SJCRH30 (cell line): ENCODE measurements at regions not wholly inside any gene's neighbourhood (a gene's known extent, or its start where the extent isn't known, plus 50 kb on each side); places are given as distances from the start of the nearest gene placed in this dataset.

Source experiments
- DNase-seq, 2 experiments: peaks; one replicate each; pipeline ENCODE4 v3.0.0-alpha.2; 2015 to 2020
- H3K27ac ChIP-seq: fragments of 250-450 bp; sonication (Bioruptor Pico); 2 replicates; pipeline ENCODE4 v1.5.1; 2020; ENCODE audit warnings: mild to moderate bottlenecking, moderate library complexity
- H3K27me3 ChIP-seq: fragments of 250-450 bp; sonication (Bioruptor Pico); 2 replicates; pipeline ENCODE4 v1.5.1; 2020; ENCODE audit warnings: mild to moderate bottlenecking, moderate library complexity
- H3K36me3 ChIP-seq: fragments of 250-450 bp; sonication (Bioruptor Pico); 2 replicates; pipeline ENCODE4 v1.5.1; 2020; ENCODE audit warnings: mild to moderate bottlenecking, moderate library complexity
- H3K4me1 ChIP-seq: fragments of 250-450 bp; sonication (Bioruptor Pico); 2 replicates; pipeline ENCODE4 v1.5.1; 2020; ENCODE audit warnings: mild to moderate bottlenecking, moderate library complexity
- H3K4me3 ChIP-seq: fragments of 250-450 bp; sonication (Bioruptor Pico); 2 replicates; pipeline ENCODE4 v1.5.1; 2020; ENCODE audit warnings: mild to moderate bottlenecking, moderate library complexity
- H3K9me3 ChIP-seq: fragments of 250-450 bp; sonication (Bioruptor Pico); replicated peaks from 2 replicates; pipeline ENCODE4 v1.5.1; 2020; ENCODE audit warnings: mild to moderate bottlenecking, moderate library complexity

- Histone ChIP-seq H3K4me1 (no peaks in the 10 kb centered on the region), H3K4me3 (no peak overlapping the region), H3K36me3 (no peaks in the 10 kb centered on the region), H3K27me3 (no peaks in the 10 kb centered on the region), H3K27ac (no peak overlapping the region), H3K9me3 (0 out of 2 replicates have a peak, but pooled peaks cover 4% of the 10 kb centered on the region)
- DNase-seq: no peak
Measured at GRCh38 chr16:65644821-65645220, 523.0 kb upstream of the CDH11 start.

DNA sequence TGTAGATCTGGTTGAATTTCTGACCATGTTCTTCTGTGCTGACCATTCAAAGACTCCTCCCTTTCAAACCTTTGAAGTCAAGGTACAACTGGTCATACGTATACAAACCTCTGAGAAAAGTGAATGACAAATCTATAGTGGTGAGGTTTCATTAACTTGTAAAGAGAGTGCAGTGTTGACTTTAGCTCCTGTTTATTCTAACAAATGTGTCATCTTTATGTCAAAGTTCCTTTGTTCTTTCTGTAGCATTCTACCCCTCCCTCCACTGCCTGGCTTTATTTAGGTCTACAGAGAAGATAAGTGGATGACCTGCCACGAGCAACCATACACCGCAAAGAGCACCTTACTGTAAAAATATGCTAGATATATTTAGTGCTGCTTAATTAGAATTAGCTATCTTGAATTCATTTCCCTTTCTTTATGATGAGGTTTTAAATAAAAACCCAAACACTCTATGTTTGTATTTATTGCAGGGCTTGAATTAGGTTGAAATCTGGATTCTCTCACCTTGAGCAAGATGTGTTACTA lies 520.0 kb upstream of the CDH11 start:
- no peaks in the 10 kb centered on the region for H3K4me1 ChIP-seq
- no peaks in the 10 kb centered on the region for H3K36me3 ChIP-seq
- no peak for DNase-seq
- H3K27ac ChIP-seq: no peak overlapping the region
- H3K4me3 ChIP-seq: no peak overlapping the region
- H3K9me3 ChIP-seq: 0 out of 2 replicates have a peak, but pooled peaks cover 4% of the 10 kb centered on the region
- no peaks in the 10 kb centered on the region for H3K27me3 ChIP-seq

DNA sequence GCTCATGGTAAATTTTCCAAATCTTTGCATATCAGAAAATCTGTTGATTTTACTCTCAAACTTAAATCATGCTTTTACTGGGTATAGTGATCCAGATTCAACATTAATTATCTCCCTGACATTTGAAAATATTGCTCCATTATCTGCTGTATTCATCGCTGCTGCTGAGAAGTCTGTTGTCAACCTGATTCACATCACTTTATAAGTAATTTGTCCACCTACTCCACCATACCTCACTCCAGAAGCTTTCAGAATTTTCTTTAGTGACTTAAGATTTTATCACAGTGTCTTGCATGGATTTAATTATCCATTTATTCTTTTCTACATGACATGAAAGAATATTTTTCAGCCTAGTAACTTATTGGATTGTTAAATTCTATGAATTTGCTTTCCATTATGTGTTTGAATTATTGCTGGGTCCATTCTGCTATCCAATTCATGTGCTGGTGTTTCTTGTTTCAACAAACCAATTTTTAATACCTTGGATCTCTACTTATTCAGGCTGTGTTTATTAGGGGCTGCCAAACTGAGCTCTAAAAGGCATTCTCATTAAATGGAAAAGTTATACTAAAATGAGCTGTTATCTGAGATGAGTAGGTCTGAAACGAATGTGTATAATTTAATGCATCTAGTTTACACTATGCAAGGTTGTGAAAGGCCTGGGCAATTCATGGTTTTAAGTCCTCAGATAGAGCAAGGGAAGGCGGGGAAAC lies 519.3 kb upstream of the CDH11 start:
- Histone ChIP-seq H3K4me1 (no peaks in the 10 kb centered on the region), H3K27ac (no peak overlapping the region), H3K4me3 (no peak overlapping the region), H3K27me3 (no peaks in the 10 kb centered on the region), H3K36me3 (no peaks in the 10 kb centered on the region), H3K9me3 (0 out of 2 replicates have a peak, but pooled peaks cover 4% of the 10 kb centered on the region)
- no peak for DNase-seq

GRCh38 chr16:65634833-65635232 lies 513.0 kb upstream of the CDH11 start:
- Histone ChIP-seq H3K9me3 (no peaks in the 10 kb centered on the region), H3K4me1 (no peaks in the 10 kb centered on the region), H3K27ac (no peak overlapping the region), H3K36me3 (no peaks in the 10 kb centered on the region), H3K4me3 (no peak overlapping the region), H3K27me3 (no peaks in the 10 kb centered on the region)
- DNase-seq: no peak

DNA sequence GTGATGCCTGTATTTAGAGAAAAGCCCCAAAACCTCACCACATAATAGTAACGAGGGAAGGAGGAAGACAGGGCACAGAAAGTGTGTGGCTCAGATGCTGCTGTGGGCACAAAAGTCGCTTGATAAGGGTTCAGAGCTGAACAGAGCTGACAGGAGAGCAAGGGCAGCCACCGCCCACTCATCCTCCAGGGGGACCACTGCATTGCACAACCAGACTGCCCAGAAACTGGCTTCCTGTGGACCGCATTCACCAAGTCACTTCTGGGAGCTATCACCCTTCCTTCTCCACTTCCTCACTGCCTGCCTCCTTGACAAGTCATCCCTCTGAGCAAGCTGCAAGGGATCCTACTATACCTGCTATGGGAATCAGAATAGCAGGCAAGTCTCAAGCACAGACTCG lies 512.4 kb upstream of the CDH11 start:
- no peak overlapping the region for H3K4me3 ChIP-seq
- H3K9me3 ChIP-seq: no peaks in the 10 kb centered on the region
- H3K36me3 ChIP-seq: no peaks in the 10 kb centered on the region
- DNase-seq: no peak
- no peak overlapping the region for H3K27ac ChIP-seq
- H3K27me3 ChIP-seq: no peaks in the 10 kb centered on the region
- no peaks in the 10 kb centered on the region for H3K4me1 ChIP-seq

- DNase-seq: no peak
- Histone ChIP-seq H3K4me1 (peaks cover 10% of the 10 kb centered on the region), H3K4me3 (no peak overlapping the region), H3K27me3 (no peaks in the 10 kb centered on the region), H3K27ac (no peak overlapping the region), H3K9me3 (no peaks in the 10 kb centered on the region), H3K36me3 (no peaks in the 10 kb centered on the region)
Measured at GRCh38 chr16:65624666-65625065, 502.8 kb upstream of the CDH11 start.

DNA sequence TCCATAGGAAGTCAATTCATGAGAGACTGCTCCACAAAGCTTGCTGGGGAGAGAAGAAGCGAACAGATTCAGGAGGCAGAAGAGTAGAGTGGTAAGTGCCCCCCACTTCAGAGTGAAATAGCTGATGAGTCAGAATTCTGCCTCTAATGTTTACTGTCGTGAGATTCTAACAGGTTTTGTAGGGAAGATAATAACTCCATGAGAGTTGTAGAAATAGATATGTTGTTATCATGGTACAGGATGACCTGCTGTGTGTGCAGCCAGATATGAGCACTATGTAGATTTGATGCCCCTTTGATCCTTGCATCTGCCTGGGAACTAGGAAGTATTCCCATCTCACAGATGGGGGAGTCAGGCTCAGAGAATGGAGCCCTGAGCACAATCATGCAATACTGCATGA lies 502.4 kb upstream of the CDH11 start:
- Histone ChIP-seq H3K27ac (no peak overlapping the region), H3K27me3 (no peaks in the 10 kb centered on the region), H3K9me3 (no peaks in the 10 kb centered on the region), H3K4me3 (no peak overlapping the region), H3K36me3 (no peaks in the 10 kb centered on the region), H3K4me1 (peaks cover 14% of the 10 kb centered on the region)
- no peak for DNase-seq

DNA sequence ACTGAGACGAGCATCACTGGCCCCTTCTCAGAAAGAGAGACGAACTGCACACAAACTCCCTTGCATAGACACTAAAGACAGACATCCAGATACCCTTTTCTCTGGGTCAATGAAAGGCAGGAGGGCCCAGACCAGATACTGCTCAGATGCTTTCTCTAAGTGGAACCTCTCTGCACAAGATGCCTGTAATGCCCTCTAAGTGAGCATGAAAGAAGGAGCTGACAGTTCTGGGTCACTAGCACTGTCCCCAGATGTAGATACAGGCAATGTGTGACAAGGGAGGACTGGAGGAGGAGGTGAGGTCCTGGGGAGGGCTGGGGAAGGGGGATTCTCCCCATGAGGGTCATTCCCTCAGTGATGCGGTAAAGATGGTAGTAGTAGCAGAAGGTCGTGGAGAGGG lies 501.0 kb upstream of the CDH11 start:
- H3K4me3 ChIP-seq: no peak overlapping the region
- no peak overlapping the region for H3K27ac ChIP-seq
- DNase-seq: no peak
- H3K27me3 ChIP-seq: no peaks in the 10 kb centered on the region
- H3K36me3 ChIP-seq: no peaks in the 10 kb centered on the region
- no peaks in the 10 kb centered on the region for H3K9me3 ChIP-seq
- H3K4me1 ChIP-seq: peaks cover 20% of the 10 kb centered on the region

- DNase-seq: no peak
- H3K36me3 ChIP-seq: no peaks in the 10 kb centered on the region
- H3K9me3 ChIP-seq: no peaks in the 10 kb centered on the region
- H3K27ac ChIP-seq: no peak overlapping the region
- no peak overlapping the region for H3K4me3 ChIP-seq
- no peaks in the 10 kb centered on the region for H3K27me3 ChIP-seq
- peaks cover 28% of the 10 kb centered on the region for H3K4me1 ChIP-seq
Measured at GRCh38 chr16:65622151-65622550, 500.3 kb upstream of the CDH11 start.

GRCh38 chr16:65621640-65622039 lies 499.8 kb upstream of the CDH11 start:
- no peak overlapping the region for H3K4me3 ChIP-seq
- peaks cover 31% of the 10 kb centered on the region for H3K4me1 ChIP-seq
- no peaks in the 10 kb centered on the region for H3K9me3 ChIP-seq
- no peaks in the 10 kb centered on the region for H3K36me3 ChIP-seq
- DNase-seq: peak; percentile 20 to 46
- H3K27ac ChIP-seq: no peak overlapping the region
- H3K27me3 ChIP-seq: no peaks in the 10 kb centered on the region

DNA sequence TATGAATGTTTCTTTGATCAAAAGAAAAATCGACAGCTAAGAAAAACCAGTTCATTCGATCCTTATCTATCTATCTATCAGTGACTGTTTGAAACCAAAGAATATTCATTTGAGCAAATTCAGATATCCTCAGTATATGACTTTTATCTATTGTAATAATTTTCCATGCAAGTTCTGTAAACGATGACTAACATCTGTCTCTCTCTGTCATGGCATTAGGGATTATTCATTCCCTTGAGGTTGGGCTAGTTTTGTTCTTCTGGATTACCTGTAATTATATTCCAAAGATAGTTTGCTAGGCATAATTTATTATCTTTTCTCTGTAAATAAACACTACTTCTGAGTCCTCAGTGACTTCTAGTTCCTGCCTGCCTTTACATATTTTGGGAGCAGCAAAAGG lies 497.7 kb upstream of the CDH11 start:
- H3K4me3 ChIP-seq: no peak overlapping the region
- no peak for DNase-seq
- no peaks in the 10 kb centered on the region for H3K36me3 ChIP-seq
- peaks cover 31% of the 10 kb centered on the region for H3K4me1 ChIP-seq
- H3K9me3 ChIP-seq: no peaks in the 10 kb centered on the region
- no peaks in the 10 kb centered on the region for H3K27me3 ChIP-seq
- H3K27ac ChIP-seq: no peak overlapping the region

- Histone ChIP-seq H3K27me3 (no peaks in the 10 kb centered on the region), H3K27ac (no peak overlapping the region), H3K4me3 (no peak overlapping the region), H3K36me3 (no peaks in the 10 kb centered on the region), H3K9me3 (no peaks in the 10 kb centered on the region), H3K4me1 (peaks cover 31% of the 10 kb centered on the region)
- DNase-seq: no peak
Measured at GRCh38 chr16:65618931-65619330, 497.1 kb upstream of the CDH11 start.

DNA sequence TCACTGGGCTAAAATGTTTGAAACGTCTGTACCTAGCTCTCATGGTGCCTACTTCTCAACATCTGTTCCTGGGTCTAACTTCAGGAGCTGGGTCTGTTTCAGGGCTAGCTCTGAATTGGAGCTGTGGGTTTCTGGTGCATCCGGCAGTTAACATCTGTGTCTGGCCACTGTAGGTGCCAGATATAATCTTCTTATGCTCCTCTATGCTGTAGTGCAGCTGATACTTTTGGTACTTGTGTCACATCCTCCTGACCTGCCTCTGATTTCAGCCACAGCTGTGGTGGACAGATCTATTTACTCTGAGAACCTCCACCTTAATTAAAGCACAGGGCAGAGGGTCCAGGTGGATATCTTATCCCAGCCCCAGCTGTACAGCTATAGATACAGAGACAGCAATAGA lies 496.5 kb upstream of the CDH11 start:
- H3K4me1 ChIP-seq: peaks cover 31% of the 10 kb centered on the region
- peak in 1 of 2 experiments; percentile 37 for DNase-seq
- no peak overlapping the region for H3K4me3 ChIP-seq
- H3K9me3 ChIP-seq: no peaks in the 10 kb centered on the region
- H3K36me3 ChIP-seq: no peaks in the 10 kb centered on the region
- no peaks in the 10 kb centered on the region for H3K27me3 ChIP-seq
- H3K27ac ChIP-seq: no peak overlapping the region

GRCh38 chr16:65617421-65617820 lies 495.6 kb upstream of the CDH11 start:
- H3K9me3 ChIP-seq: no peaks in the 10 kb centered on the region
- peaks cover 31% of the 10 kb centered on the region for H3K4me1 ChIP-seq
- no peaks in the 10 kb centered on the region for H3K27me3 ChIP-seq
- H3K27ac ChIP-seq: no peak overlapping the region
- H3K4me3 ChIP-seq: no peak overlapping the region
- DNase-seq: peak; percentile 51 to 60
- no peaks in the 10 kb centered on the region for H3K36me3 ChIP-seq

DNA sequence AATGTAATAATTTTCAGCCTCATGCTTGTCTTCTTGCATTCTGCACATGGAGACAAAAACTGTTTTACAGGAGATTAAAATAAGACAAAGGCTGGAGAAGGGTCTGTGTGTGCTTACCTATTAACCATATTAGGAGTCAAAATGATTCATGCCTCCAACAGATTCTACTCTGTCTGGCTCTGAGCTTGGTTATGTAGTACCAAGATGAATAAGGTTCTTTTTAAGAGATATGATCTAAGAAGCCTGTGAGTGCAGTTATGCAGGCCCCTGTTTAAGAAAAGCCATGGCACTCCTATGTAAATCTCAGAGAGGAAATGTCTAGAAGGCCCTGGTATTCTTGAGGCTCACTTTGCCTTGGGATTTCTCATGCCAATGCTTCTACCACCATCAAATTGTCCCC lies 486.6 kb upstream of the CDH11 start:
- Histone ChIP-seq H3K9me3 (no peaks in the 10 kb centered on the region; the same call in 1 of the 2 replicates), H3K27me3 (no peaks in the 10 kb centered on the region), H3K27ac (no peak overlapping the region), H3K4me1 (no peaks in the 10 kb centered on the region), H3K36me3 (no peaks in the 10 kb centered on the region), H3K4me3 (no peak overlapping the region)
- DNase-seq: no peak

GRCh38 chr16:65604771-65605170 lies 482.9 kb upstream of the CDH11 start:
- Histone ChIP-seq H3K27me3 (no peaks in the 10 kb centered on the region), H3K4me1 (no peaks in the 10 kb centered on the region), H3K27ac (no peak overlapping the region), H3K36me3 (no peaks in the 10 kb centered on the region), H3K4me3 (no peak overlapping the region), H3K9me3 (peaks cover 2% of the 10 kb centered on the region; the same call in 1 of the 2 replicates)
- DNase-seq: no peak
